ENCODE measurements at regions not wholly inside any gene's neighbourhood (a gene's known extent, or its start where the extent isn't known, plus 50 kb on each side); places are given as distances from the start of the nearest gene placed in this dataset.

- TF ChIP-seq CTCF (IDR thresholded peaks at IDR 0.05; ENCODE audit: insufficient read depth, low read length, poor library complexity, severe bottlenecking) (no peak), EZH2phosphoT487 (conservative IDR thresholded peaks at IDR 0.05; ENCODE audit: low read length) (no peak)
Measured at GRCh38 chr2:180327185-180327584, 320.1 kb upstream of the CWC22 start.

Data from SU-DHL-6 (cell line).